ENCODE measurements at regions not wholly inside any gene's neighbourhood (a gene's known extent, or its start where the extent isn't known, plus 50 kb on each side); places are given as distances from the start of the nearest gene placed in this dataset.

DNA sequence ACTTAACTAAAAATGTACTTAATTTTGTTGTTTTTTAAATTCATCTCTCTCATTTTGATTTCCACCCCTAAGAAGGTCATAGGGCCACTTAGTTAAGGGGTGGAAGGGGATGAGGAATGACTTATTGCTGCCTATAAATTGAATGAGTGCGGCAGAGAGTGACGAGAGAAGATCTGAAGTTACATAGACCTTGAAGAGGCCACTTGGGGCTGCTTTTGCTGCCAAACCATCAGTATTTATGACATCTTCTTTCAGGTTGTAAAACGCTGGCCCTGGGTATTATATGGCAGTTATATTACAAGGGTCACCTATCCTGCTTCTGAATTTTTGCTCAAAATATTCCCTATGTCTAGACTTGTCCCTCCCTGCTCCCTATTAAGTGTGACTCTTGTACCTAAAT lies 119.6 kb upstream of the RIMS1 start:
- H3K27ac ChIP-seq (ENCODE audit: insufficient read depth, low read depth, low read length): no peak overlapping the region
- no peak overlapping the region for H3K9ac ChIP-seq (replicated peaks; ENCODE audit: extremely low read depth, insufficient read depth, low read length)
- H2AFZ ChIP-seq (ENCODE audit: low read depth, low read length): no peak overlapping the region
- H3K4me3 ChIP-seq (replicated peaks in 1 of 3; ENCODE audit: insufficient read depth in 1 of 3, low read depth in 1 of 3, low read length in 3 of 3): no peak overlapping the region
- intact Hi-C loops (cut with micrococcal nuclease) (no loop called here), dilution Hi-C loops (cut with MboI; ENCODE audit: extremely low pct_ligation_motif_present, low sequenced_read_pairs) (no loop called here)
- no peak for FAIRE-seq
- H3K9me3 ChIP-seq (replicated peaks; ENCODE audit: control insufficient read depth, insufficient read depth, low read length): no peaks in the 10 kb centered on the region
- no peaks in the 10 kb centered on the region for H3K36me3 ChIP-seq (ENCODE audit: control insufficient read depth in 2 of 2, extremely low read depth in 1 of 2, insufficient read depth in 2 of 2, low read length in 2 of 2)
- H3K9me1 ChIP-seq (replicated peaks; ENCODE audit: control insufficient read depth, extremely low read depth, insufficient read depth, low read length): no peaks in the 10 kb centered on the region
- H3K79me2 ChIP-seq (ENCODE audit: control insufficient read depth, insufficient read depth, low read length): no peaks in the 10 kb centered on the region
- TF ChIP-seq EZH2 (IDR thresholded peaks at IDR 0.05; ENCODE audit: borderline replicate concordance, low read depth, low read length, severe bottlenecking) (no peak), GATA2 (IDR thresholded peaks at IDR 0.05; ENCODE audit: insufficient read depth, insufficient read length, low read depth, low read length) (no peak), JUN (IDR thresholded peaks at IDR 0.05; ENCODE audit: borderline replicate concordance, insufficient read depth, insufficient read length, low read depth) (no peak)
- BruUV-seq (replicated peaks): no TSS peak
- no peaks in the 10 kb centered on the region for H4K20me1 ChIP-seq (replicated peaks; ENCODE audit: control insufficient read depth, extremely low read depth, insufficient read depth, low read length)
- no peak for DNase-seq (ENCODE audit: low read depth, low spot score)
- H3K27me3 ChIP-seq (ENCODE audit: control insufficient read depth in 2 of 2, insufficient read depth in 2 of 2, low read length in 2 of 2): no peaks in the 10 kb centered on the region
- POLR2A ChIA-PET: no interaction called here
- H3K4me1 ChIP-seq (ENCODE audit: control insufficient read depth, extremely low read depth, insufficient read depth, low read length): no peaks in the 10 kb centered on the region
- CTCF ChIA-PET: no interaction called here
- no peak overlapping the region for H3K4me2 ChIP-seq (ENCODE audit: insufficient read depth, low read length)

DNA sequence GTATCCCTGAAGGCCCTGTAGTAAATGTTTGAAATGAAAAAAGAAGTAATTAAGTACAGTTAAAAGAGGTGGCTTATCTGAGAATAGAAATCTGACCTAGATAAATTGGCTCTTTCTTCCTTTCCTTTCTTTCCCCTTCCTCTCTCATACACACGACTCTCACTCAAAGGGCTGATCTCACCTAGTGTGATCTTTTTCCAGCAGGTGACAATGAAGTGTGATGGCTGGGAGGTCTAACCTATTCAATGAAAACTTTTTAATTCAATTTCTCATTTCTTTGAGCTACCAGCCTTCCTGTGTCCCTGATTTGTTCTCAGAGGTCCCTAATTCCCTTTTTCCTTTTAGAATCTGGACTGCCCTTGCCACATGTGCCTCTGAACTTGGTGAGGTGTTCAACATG lies 118.0 kb upstream of the RIMS1 start:
- DNase-seq (ENCODE audit: low read depth, low spot score) (no peak), FAIRE-seq (no peak)
- Histone ChIP-seq H3K9me3 (replicated peaks; ENCODE audit: control insufficient read depth, insufficient read depth, low read length) (no peaks in the 10 kb centered on the region), H3K4me3 (replicated peaks in 1 of 3; ENCODE audit: insufficient read depth in 1 of 3, low read depth in 1 of 3, low read length in 3 of 3) (no peak overlapping the region), H3K4me1 (ENCODE audit: control insufficient read depth, extremely low read depth, insufficient read depth, low read length) (no peaks in the 10 kb centered on the region), H3K27me3 (ENCODE audit: control insufficient read depth in 2 of 2, insufficient read depth in 2 of 2, low read length in 2 of 2) (no peaks in the 10 kb centered on the region), H4K20me1 (replicated peaks; ENCODE audit: control insufficient read depth, extremely low read depth, insufficient read depth, low read length) (no peaks in the 10 kb centered on the region), H3K9me1 (replicated peaks; ENCODE audit: control insufficient read depth, extremely low read depth, insufficient read depth, low read length) (no peaks in the 10 kb centered on the region), H3K27ac (ENCODE audit: insufficient read depth, low read depth, low read length) (no peak overlapping the region), H3K79me2 (ENCODE audit: control insufficient read depth, insufficient read depth, low read length) (no peaks in the 10 kb centered on the region), H3K4me2 (ENCODE audit: insufficient read depth, low read length) (no peak overlapping the region), H3K36me3 (ENCODE audit: control insufficient read depth in 2 of 2, extremely low read depth in 1 of 2, insufficient read depth in 2 of 2, low read length in 2 of 2) (no peaks in the 10 kb centered on the region), H3K9ac (replicated peaks; ENCODE audit: extremely low read depth, insufficient read depth, low read length) (no peak overlapping the region), H2AFZ (ENCODE audit: low read depth, low read length) (no peak overlapping the region)
- POLR2A ChIA-PET: no interaction called here
- intact Hi-C loops (cut with micrococcal nuclease) (no loop called here), dilution Hi-C loops (cut with MboI; ENCODE audit: extremely low pct_ligation_motif_present, low sequenced_read_pairs) (no loop called here)
- no TSS peak for BruUV-seq (replicated peaks)
- CTCF ChIA-PET: no interaction called here
- no peak for TF ChIP-seq JUN (IDR thresholded peaks at IDR 0.05; ENCODE audit: borderline replicate concordance, insufficient read depth, insufficient read length, low read depth)
